Osteoblast (primary cell): ENCODE measurements at regions not wholly inside any gene's neighbourhood (a gene's known extent, or its start where the extent isn't known, plus 50 kb on each side); places are given as distances from the start of the nearest gene placed in this dataset.

ENCODE experiments used
- DNase-seq: peaks from one replicate; pipeline ENCODE4 v3.0.0; 2011; ENCODE audit warnings: low spot score, mixed read lengths; ENCODE audit not compliant: insufficient read length; ENCODE audit errors: missing footprints
- H2AFZ ChIP-seq: 2 replicates; pipeline ENCODE4 v1.6.0; 2011; ENCODE audit warnings: mild to moderate bottlenecking, low read length
- H3K27ac ChIP-seq: 2 replicates; pipeline ENCODE4 v1.5.1; 2011; ENCODE audit warnings: mild to moderate bottlenecking, low read depth, low read length, moderate library complexity
- H3K27me3 ChIP-seq: 2 replicates; pipeline ENCODE4 v1.6.0; 2012; ENCODE audit warnings: mild to moderate bottlenecking, control low read depth, inconsistent platforms, low read length, moderate library complexity; ENCODE audit not compliant: insufficient read depth
- H3K36me3 ChIP-seq: 2 replicates; pipeline ENCODE4 v1.5.1; 2011; ENCODE audit warnings: mild to moderate bottlenecking, low read length, control low read depth, moderate library complexity; ENCODE audit not compliant: insufficient read depth
- H3K4me1 ChIP-seq: 2 replicates; pipeline ENCODE4 v1.5.1; 2011; ENCODE audit warnings: mild to moderate bottlenecking, low read length, control low read depth, moderate library complexity; ENCODE audit not compliant: insufficient read depth
- H3K4me2 ChIP-seq: 2 replicates; pipeline ENCODE4 v1.6.0; 2011; ENCODE audit warnings: mild to moderate bottlenecking, low read length; ENCODE audit not compliant: insufficient read depth
- H3K4me3 ChIP-seq: fragments of 200-600 bp; sonication (generic); 3 replicates; pipeline ENCODE4 v1.5.1; 2012; ENCODE audit warnings: mild to moderate bottlenecking, low read length, inconsistent platforms; ENCODE audit not compliant: insufficient read depth
- H3K79me2 ChIP-seq: 2 replicates; pipeline ENCODE4 v1.6.0; 2012; ENCODE audit warnings: mild to moderate bottlenecking, low read length, control low read depth, inconsistent platforms; ENCODE audit not compliant: insufficient read depth
- H3K9me3 ChIP-seq: 2 replicates; pipeline ENCODE4 v1.5.1; 2011; ENCODE audit warnings: low read depth, low read length, control low read depth
- H4K20me1 ChIP-seq: 2 replicates; pipeline ENCODE4 v1.6.0; 2012; ENCODE audit warnings: mild to moderate bottlenecking, low read length, control low read depth; ENCODE audit not compliant: insufficient read depth
- TF ChIP-seq, protein P1 (sequence below): IDR thresholded peaks from 2 replicates; pipeline ENCODE4 v1.5.1; 2011; ENCODE audit warnings: mild to moderate bottlenecking, low read depth, low read length, moderate library complexity; ENCODE audit errors: extremely low read depth

DNA sequence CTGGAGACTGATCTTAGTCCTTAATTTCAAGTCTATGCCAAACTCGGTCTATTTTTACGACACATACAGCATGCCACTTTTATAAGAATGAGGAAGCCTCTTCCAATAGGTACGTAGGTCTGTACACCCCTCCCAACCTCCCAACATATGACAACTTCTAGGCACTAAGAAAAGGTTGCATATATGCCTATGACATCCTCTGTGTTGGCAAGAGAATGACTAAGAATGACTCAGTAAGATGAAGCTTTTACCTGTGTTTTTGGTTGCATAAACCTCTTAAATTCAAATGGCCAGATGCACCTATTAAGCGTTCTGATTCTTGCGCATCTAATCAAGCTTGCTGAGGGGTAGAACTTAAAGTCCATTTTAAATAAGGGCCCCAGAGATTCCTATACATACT is 586.4 kb upstream of the ZEB2 start:
- H3K79me2 ChIP-seq, result no peaks in the 10 kb centered on the region
- TF ChIP-seq, protein P1, sequence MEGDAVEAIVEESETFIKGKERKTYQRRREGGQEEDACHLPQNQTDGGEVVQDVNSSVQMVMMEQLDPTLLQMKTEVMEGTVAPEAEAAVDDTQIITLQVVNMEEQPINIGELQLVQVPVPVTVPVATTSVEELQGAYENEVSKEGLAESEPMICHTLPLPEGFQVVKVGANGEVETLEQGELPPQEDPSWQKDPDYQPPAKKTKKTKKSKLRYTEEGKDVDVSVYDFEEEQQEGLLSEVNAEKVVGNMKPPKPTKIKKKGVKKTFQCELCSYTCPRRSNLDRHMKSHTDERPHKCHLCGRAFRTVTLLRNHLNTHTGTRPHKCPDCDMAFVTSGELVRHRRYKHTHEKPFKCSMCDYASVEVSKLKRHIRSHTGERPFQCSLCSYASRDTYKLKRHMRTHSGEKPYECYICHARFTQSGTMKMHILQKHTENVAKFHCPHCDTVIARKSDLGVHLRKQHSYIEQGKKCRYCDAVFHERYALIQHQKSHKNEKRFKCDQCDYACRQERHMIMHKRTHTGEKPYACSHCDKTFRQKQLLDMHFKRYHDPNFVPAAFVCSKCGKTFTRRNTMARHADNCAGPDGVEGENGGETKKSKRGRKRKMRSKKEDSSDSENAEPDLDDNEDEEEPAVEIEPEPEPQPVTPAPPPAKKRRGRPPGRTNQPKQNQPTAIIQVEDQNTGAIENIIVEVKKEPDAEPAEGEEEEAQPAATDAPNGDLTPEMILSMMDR, result no peak
- no peak for DNase-seq

DNA sequence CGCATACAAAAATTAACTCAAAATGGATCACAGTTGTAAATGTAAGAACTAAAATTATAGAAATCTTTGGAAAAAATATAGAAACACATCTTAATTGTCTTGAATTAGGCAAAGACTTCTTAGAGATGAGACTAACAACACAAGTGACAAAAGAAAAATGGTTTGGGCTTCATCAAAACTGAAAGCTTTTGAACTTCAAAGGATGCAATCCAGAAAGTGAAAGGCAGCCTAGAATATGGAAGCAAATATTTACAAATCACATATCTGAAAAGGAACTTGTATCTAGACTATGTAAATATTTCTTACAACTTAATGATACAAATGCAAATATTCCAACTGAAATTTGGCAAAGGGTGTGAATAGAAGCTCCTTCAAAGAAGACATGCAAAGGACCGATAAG is 582.8 kb upstream of the ZEB2 start:
- TF ChIP-seq, protein P1, result no peak
- no peak for DNase-seq
- no peaks in the 10 kb centered on the region for H3K9me3 ChIP-seq

More for the DNA sequence above, 586.4 kb upstream of the ZEB2 start:
- no peaks in the 10 kb centered on the region for H3K27me3 ChIP-seq
- no peaks in the 10 kb centered on the region for H3K9me3 ChIP-seq
- no peaks in the 10 kb centered on the region for H4K20me1 ChIP-seq
- peaks cover 17% of the 10 kb centered on the region for H3K4me1 ChIP-seq
- H3K27ac ChIP-seq, result no peak overlapping the region
- H2AFZ ChIP-seq, result no peak overlapping the region
- no peaks in the 10 kb centered on the region for H3K36me3 ChIP-seq
- no peak overlapping the region for H3K4me3 ChIP-seq
- no peak overlapping the region for H3K4me2 ChIP-seq

DNA sequence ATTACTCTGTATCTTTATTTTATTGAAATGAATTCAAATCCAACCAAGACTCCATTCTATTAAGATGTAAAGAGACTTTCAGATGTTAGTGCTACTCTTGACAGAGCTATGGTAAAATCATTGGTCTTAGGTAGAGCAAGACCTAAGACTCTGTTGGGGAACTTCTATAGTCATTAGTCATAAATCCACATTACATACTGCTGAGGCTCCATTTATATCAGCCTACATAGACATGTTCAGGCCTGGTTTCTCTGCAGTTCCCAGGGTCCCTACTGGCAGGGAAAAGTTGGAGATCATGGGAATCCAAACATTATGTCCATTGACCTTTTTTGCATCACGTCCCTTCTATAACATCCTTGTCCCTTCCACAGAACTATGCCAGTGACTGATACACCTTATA is 580.4 kb upstream of the ZEB2 start:
- Histone ChIP-seq H3K27ac (no peak overlapping the region), H3K9me3 (no peaks in the 10 kb centered on the region), H3K36me3 (no peaks in the 10 kb centered on the region), H3K4me1 (peaks cover 21% of the 10 kb centered on the region), H3K4me3 (no peak overlapping the region), H3K4me2 (no peak overlapping the region), H4K20me1 (no peaks in the 10 kb centered on the region), H2AFZ (no peak overlapping the region), H3K27me3 (no peaks in the 10 kb centered on the region), H3K79me2 (no peaks in the 10 kb centered on the region)
- TF ChIP-seq, protein P1, result no peak
- no peak for DNase-seq

More for the DNA sequence above, 582.8 kb upstream of the ZEB2 start:
- Histone ChIP-seq H3K79me2 (no peaks in the 10 kb centered on the region), H3K4me2 (no peak overlapping the region), H4K20me1 (no peaks in the 10 kb centered on the region), H3K36me3 (no peaks in the 10 kb centered on the region), H2AFZ (no peak overlapping the region), H3K27me3 (no peaks in the 10 kb centered on the region), H3K27ac (no peak overlapping the region), H3K4me3 (no peak overlapping the region), H3K4me1 (peaks cover 6% of the 10 kb centered on the region)

DNA sequence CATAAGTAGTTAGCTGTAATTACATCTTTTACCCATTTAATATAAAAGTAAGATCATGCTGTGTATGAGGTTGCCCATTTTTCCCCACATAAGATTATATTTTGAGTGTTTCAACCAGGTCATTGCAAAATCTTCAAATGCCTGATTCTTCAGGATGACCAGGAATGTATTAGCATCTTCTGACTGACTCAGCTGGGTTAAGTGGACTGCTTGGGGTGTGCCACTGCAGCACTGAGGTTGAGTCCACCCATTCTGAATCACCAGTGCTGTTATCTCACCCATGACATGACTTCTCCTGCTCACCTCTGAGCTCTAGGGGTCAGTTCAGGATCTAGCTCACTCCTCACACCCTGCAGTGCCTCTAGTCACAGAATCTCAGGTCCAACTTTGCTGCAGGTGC is 576.7 kb upstream of the ZEB2 start:
- Histone ChIP-seq H3K4me1 (peaks cover 32% of the 10 kb centered on the region), H3K9me3 (no peaks in the 10 kb centered on the region), H3K4me3 (no peak overlapping the region), H3K4me2 (peak overlapping the region; percentile 63), H3K79me2 (no peaks in the 10 kb centered on the region), H3K27me3 (no peaks in the 10 kb centered on the region), H3K27ac (peak overlapping the region; percentile 91), H2AFZ (no peak overlapping the region), H3K36me3 (no peaks in the 10 kb centered on the region), H4K20me1 (no peaks in the 10 kb centered on the region)
- no peak for DNase-seq
- TF ChIP-seq, protein P1, result no peak
